ENCODE measurements at regions not wholly inside any gene's neighbourhood (a gene's known extent, or its start where the extent isn't known, plus 50 kb on each side); places are given as distances from the start of the nearest gene placed in this dataset.
"Not testable (repeated sequence)": the region's sequence is repeated elsewhere in the genome, so short reads cannot be mapped to it uniquely, and the experiment has no call there.

DNA sequence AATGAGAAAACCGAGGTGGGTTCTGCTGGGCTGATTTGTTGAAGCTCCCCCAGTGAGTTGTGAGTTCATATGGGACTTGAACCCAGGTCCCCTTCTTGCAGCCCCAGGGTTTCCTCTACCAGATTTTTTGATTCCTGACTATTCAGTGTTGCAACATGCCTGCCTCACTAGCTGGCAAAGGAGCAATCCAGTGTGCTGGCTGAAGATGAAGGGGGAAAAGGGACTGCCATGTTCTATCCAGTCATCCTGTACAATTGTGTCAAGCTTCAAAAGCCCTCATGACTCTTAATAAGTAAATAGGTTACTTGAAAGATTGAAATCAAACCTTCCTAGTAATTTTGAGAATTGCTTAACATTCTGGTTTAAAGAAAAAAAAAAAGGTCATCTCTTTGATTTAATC is 211.5 kb upstream of the TP63 start:
- Mint-ChIP-seq H3K9me3 (no peaks in the 10 kb centered on the region), H3K4me1 (peaks cover 3 to 20% (median 11%) of the 10 kb centered on the region in 4 donors), H3K27ac (no peak overlapping the region), H3K4me3 (no peak overlapping the region), H3K27me3 (peaks cover 4% of the 10 kb centered on the region), H3K36me3 (no peaks in the 10 kb centered on the region)
- ATAC-seq (ENCODE audit: low read depth in 2 of 2) (no peak), DNase-seq (no peak)
- no peaks in the 10 kb centered on the region for H3K9me3 ChIP-seq (ENCODE audit: control insufficient read depth in 2 of 2, low read length in 2 of 2)
- H3K4me3 ChIP-seq (ENCODE audit: low read depth, low read length) = no peak overlapping the region
- no peaks in the 10 kb centered on the region for H3K27me3 ChIP-seq (ENCODE audit: control insufficient read depth, insufficient read depth, low read length)
- no peak overlapping the region for H3K27ac ChIP-seq (ENCODE audit: insufficient read depth, low read length, poor library complexity, severe bottlenecking)
- H3K4me1 ChIP-seq (ENCODE audit: control insufficient read depth, insufficient read depth, low read length, poor library complexity, severe bottlenecking) = no peaks in the 10 kb centered on the region
- H3K36me3 ChIP-seq (ENCODE audit: control insufficient read depth, insufficient read depth, low read length) = no peaks in the 10 kb centered on the region

DNA sequence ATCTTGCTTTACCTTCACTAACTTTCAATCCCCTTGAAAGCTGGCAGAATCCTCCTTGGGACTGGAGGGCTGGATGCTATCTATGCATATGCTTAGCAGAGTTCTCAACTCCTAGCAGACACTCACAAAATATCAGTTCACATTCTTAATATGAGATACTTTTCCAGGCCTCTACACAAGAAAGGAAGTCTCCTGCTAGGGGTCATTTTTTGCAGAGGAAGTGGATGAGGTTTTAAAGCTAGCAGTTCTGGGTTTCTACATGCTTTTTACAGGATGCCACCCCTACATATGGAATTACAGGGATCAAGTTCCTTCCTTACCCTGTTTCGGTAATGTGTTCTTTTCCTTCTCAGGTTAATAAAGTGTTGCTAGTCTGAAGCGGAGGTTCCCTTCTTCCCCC is 206.3 kb upstream of the TP63 start:
- DNase-seq = no peak
- no peak for ATAC-seq (ENCODE audit: low read depth in 2 of 2)
- H3K4me3 ChIP-seq (ENCODE audit: low read depth, low read length) = no peak overlapping the region
- no peaks in the 10 kb centered on the region for H3K4me1 ChIP-seq (ENCODE audit: control insufficient read depth, insufficient read depth, low read length, poor library complexity, severe bottlenecking)
- no peak overlapping the region for H3K27ac ChIP-seq (ENCODE audit: insufficient read depth, low read length, poor library complexity, severe bottlenecking)
- no peak overlapping the region for H3K27ac Mint-ChIP-seq
- peaks cover 0 to 5% (median 1%) of the 10 kb centered on the region in 7 donors for H3K9me3 Mint-ChIP-seq
- H3K36me3 Mint-ChIP-seq = no peaks in the 10 kb centered on the region
- H3K9me3 ChIP-seq (ENCODE audit: control insufficient read depth in 2 of 2, low read length in 2 of 2) = no peaks in the 10 kb centered on the region
- no peak overlapping the region for H3K4me3 Mint-ChIP-seq
- H3K36me3 ChIP-seq (ENCODE audit: control insufficient read depth, insufficient read depth, low read length) = no peaks in the 10 kb centered on the region
- H3K27me3 ChIP-seq (ENCODE audit: control insufficient read depth, insufficient read depth, low read length) = no peaks in the 10 kb centered on the region
- peaks cover 4 to 20% (median 10%) of the 10 kb centered on the region in 4 donors for H3K4me1 Mint-ChIP-seq
- peaks cover 4% of the 10 kb centered on the region for H3K27me3 Mint-ChIP-seq

DNA sequence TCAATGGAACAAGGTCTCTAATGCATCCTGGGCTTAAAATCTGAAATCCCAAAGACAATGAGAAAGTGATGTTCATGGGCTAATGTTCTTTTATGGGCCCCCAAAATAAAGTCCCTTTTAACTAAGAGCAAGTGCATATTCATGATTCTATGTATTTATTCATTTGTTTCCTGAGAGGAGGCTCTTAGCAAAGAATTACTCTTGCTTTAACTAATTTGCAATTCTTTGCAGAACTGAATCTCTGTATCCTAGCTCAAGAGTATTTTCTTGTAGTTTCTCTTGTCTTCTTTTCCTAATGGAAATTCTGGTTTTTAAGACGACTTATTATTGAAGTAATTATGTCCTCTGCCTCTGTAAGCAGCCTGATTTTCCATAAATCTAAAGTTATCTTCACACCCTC is 202.2 kb upstream of the TP63 start:
- Mint-ChIP-seq H3K27ac (no peak overlapping the region), H3K27me3 (no peaks in the 10 kb centered on the region), H3K4me3 (no peak overlapping the region), H3K36me3 (no peaks in the 10 kb centered on the region), H3K4me1 (peaks cover 0 to 3% (median 1%) of the 10 kb centered on the region in 4 donors), H3K9me3 (peaks cover 0 to 6% (median 4%) of the 10 kb centered on the region in 7 donors)
- DNase-seq (no peak), ATAC-seq (ENCODE audit: low read depth in 2 of 2) (no peak)
- Histone ChIP-seq H3K27me3 (ENCODE audit: control insufficient read depth, insufficient read depth, low read length) (peaks cover 1% of the 10 kb centered on the region), H3K9me3 (ENCODE audit: control insufficient read depth in 2 of 2, low read length in 2 of 2) (peaks cover 0 to 9% of the 10 kb centered on the region in 2 experiments), H3K27ac (ENCODE audit: insufficient read depth, low read length, poor library complexity, severe bottlenecking) (no peak overlapping the region), H3K36me3 (ENCODE audit: control insufficient read depth, insufficient read depth, low read length) (no peaks in the 10 kb centered on the region), H3K4me1 (ENCODE audit: control insufficient read depth, insufficient read depth, low read length, poor library complexity, severe bottlenecking) (no peaks in the 10 kb centered on the region), H3K4me3 (ENCODE audit: low read depth, low read length) (no peak overlapping the region)

DNA sequence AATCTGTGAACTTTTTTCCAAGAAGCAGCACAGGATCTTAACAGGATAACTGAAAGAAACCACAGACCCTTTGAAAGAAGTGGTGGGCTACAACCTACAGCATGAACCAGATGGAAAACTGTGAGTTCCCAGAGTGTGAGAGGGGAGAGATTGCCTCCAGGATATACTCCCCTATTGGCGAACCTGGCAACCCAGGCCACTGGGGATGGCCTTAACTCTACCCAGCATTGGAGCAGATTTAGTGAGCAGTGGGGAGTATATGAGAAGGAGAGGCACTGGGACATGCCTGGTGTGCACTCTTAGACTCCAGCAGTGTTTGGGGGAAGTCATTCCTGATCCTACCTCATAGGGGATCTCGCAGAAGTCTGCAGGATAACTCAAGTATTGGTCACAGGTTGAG is 201.0 kb upstream of the TP63 start:
- H3K4me3 Mint-ChIP-seq = no peak overlapping the region
- H3K4me1 ChIP-seq (ENCODE audit: control insufficient read depth, insufficient read depth, low read length, poor library complexity, severe bottlenecking) = no peaks in the 10 kb centered on the region
- peaks cover 0 to 9% of the 10 kb centered on the region in 2 experiments for H3K9me3 ChIP-seq (ENCODE audit: control insufficient read depth in 2 of 2, low read length in 2 of 2)
- H3K36me3 Mint-ChIP-seq = no peaks in the 10 kb centered on the region
- peaks cover 6% of the 10 kb centered on the region for H3K27me3 Mint-ChIP-seq
- H3K36me3 ChIP-seq (ENCODE audit: control insufficient read depth, insufficient read depth, low read length) = no peaks in the 10 kb centered on the region
- H3K27ac Mint-ChIP-seq = no peak overlapping the region
- H3K27ac ChIP-seq (ENCODE audit: insufficient read depth, low read length, poor library complexity, severe bottlenecking) = no peak overlapping the region
- ATAC-seq (ENCODE audit: low read depth in 2 of 2) (no peak), DNase-seq (no peak)
- peaks cover 1% of the 10 kb centered on the region for H3K27me3 ChIP-seq (ENCODE audit: control insufficient read depth, insufficient read depth, low read length)
- no peak overlapping the region for H3K4me3 ChIP-seq (ENCODE audit: low read depth, low read length)
- H3K4me1 Mint-ChIP-seq = peaks cover 0 to 4% (median 1%) of the 10 kb centered on the region in 4 donors
- peaks cover 0 to 6% (median 4%) of the 10 kb centered on the region in 7 donors for H3K9me3 Mint-ChIP-seq

DNA sequence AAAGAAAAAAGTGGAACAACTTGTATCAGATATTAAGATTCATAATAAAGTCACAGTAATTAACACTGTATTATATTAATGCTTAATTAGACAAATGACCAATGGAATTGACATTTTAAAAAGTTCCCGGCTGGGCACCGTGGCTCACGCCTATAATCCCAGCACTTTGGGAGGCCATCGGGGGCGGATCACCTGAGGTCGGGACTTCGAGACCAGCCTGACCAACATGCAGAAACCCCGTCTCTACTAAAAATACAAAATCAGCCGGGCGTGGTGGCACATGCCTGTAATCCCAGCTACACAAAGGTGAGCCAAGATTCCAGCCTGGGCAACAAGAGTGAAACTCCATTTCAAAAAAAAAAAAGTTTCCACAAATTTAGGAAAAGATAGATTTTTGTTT is 188.9 kb upstream of the TP63 start:
- not testable (repeated sequence) for H3K36me3 ChIP-seq (ENCODE audit: control insufficient read depth, insufficient read depth, low read length); H3K4me1 Mint-ChIP-seq; H3K27ac Mint-ChIP-seq; H3K4me1 ChIP-seq (ENCODE audit: control insufficient read depth, insufficient read depth, low read length, poor library complexity, severe bottlenecking); H3K27me3 ChIP-seq (ENCODE audit: control insufficient read depth, insufficient read depth, low read length); DNase-seq; H3K27ac ChIP-seq (ENCODE audit: insufficient read depth, low read length, poor library complexity, severe bottlenecking); H3K27me3 Mint-ChIP-seq; H3K36me3 Mint-ChIP-seq; H3K4me3 ChIP-seq (ENCODE audit: low read depth, low read length); ATAC-seq (ENCODE audit: low read depth in 2 of 2); H3K9me3 ChIP-seq (ENCODE audit: control insufficient read depth in 2 of 2, low read length in 2 of 2); H3K9me3 Mint-ChIP-seq; H3K4me3 Mint-ChIP-seq

DNA sequence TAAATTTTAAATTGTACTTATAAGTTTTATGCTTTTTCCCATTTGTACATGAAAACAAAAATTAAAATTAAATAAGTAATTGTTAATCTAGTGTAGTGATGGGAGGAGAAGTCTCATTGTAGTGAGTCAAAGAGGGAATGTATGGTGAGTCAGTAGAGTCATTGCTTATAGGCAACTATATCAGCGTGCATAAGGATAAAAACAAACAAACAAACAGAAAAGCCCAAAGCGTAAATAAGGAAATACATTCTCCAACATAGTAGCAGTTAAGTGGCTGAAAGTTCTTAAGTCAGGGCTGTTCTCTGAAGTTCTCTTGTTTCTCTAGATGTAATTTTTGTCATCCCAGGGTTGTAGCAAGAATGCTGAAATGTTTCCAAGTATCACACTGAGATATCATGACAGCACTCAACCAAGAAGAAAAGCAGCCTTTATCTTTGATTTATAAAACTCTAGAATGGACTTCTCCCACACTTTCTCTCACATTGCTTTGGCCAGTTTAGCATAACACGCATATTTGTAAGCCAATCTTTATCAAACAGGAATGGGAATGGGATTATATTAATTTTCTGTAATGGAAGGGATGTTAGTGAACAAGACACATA is 184.1 kb upstream of the TP63 start:
- H3K36me3 Mint-ChIP-seq = no peaks in the 10 kb centered on the region

DNA sequence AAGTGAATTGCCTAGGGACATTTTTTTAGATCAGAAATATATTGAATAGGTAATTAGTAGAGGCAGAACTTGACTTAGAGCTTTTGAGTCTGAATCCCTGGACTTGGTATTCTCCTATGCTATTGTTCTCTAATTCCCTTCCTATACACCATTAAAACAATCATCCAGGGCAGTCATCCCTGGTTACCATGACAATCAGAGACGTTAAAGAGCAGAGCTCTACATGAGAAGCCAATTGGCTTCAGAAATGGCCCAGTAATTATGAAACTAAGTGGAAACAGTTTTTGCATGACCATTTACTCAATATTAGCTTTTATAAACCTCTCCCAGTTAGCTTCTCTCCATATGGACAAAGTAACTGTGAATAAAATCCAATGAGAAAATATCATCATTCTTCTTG is 182.1 kb upstream of the TP63 start:
- Histone ChIP-seq H3K27me3 (ENCODE audit: control insufficient read depth, insufficient read depth, low read length) (no peaks in the 10 kb centered on the region), H3K9me3 (ENCODE audit: control insufficient read depth in 2 of 2, low read length in 2 of 2) (peaks cover 0 to 2% of the 10 kb centered on the region in 2 experiments), H3K27ac (ENCODE audit: insufficient read depth, low read length, poor library complexity, severe bottlenecking) (no peak overlapping the region), H3K4me3 (ENCODE audit: low read depth, low read length) (no peak overlapping the region), H3K4me1 (ENCODE audit: control insufficient read depth, insufficient read depth, low read length, poor library complexity, severe bottlenecking) (no peaks in the 10 kb centered on the region), H3K36me3 (ENCODE audit: control insufficient read depth, insufficient read depth, low read length) (no peaks in the 10 kb centered on the region)
- ATAC-seq (ENCODE audit: low read depth in 2 of 2) (no peak), DNase-seq (no peak)
- H3K36me3 Mint-ChIP-seq = no peaks in the 10 kb centered on the region
- no peak overlapping the region for H3K4me3 Mint-ChIP-seq
- H3K9me3 Mint-ChIP-seq = peaks cover 0 to 5% (median 0%) of the 10 kb centered on the region in 7 donors
- no peak overlapping the region for H3K27ac Mint-ChIP-seq
- H3K4me1 Mint-ChIP-seq = no peaks in the 10 kb centered on the region
- H3K27me3 Mint-ChIP-seq = no peaks in the 10 kb centered on the region

More for the DNA sequence above, 184.1 kb upstream of the TP63 start:
- Mint-ChIP-seq H3K27me3 (no peaks in the 10 kb centered on the region), H3K9me3 (peaks cover 0 to 5% (median 0%) of the 10 kb centered on the region in 7 donors), H3K4me1 (no peaks in the 10 kb centered on the region), H3K4me3 (no peak overlapping the region), H3K27ac (no peak overlapping the region)
- peaks cover 0 to 2% of the 10 kb centered on the region in 2 experiments for H3K9me3 ChIP-seq (ENCODE audit: control insufficient read depth in 2 of 2, low read length in 2 of 2)
- H3K4me1 ChIP-seq (ENCODE audit: control insufficient read depth, insufficient read depth, low read length, poor library complexity, severe bottlenecking) = no peaks in the 10 kb centered on the region
- H3K27ac ChIP-seq (ENCODE audit: insufficient read depth, low read length, poor library complexity, severe bottlenecking) = no peak overlapping the region
- H3K4me3 ChIP-seq (ENCODE audit: low read depth, low read length) = no peak overlapping the region
- ATAC-seq (ENCODE audit: low read depth in 2 of 2) = no peak
- H3K27me3 ChIP-seq (ENCODE audit: control insufficient read depth, insufficient read depth, low read length) = no peaks in the 10 kb centered on the region
- DNase-seq = no peak
- H3K36me3 ChIP-seq (ENCODE audit: control insufficient read depth, insufficient read depth, low read length) = no peaks in the 10 kb centered on the region

DNA sequence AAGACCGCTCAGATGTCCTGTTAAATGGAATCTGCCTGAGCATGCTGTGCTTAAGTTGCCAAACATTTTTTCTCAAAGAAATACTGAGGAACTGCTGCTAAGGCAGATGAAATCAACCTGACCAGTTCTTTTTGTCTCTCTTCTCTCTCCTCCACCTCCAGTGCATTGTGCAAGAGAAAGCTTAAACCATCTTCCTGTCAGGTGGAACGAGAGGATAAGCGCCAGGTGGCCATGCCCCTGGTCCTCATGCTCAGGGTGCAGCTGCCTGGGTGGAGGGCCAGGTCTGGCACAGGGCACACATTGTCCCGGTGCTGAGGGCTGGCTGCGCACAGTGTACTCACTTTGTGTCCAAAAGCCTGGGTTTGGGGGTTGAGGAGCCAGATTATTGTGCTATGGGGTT is 176.2 kb upstream of the TP63 start:
- no peak overlapping the region for H3K27ac ChIP-seq (ENCODE audit: insufficient read depth, low read length, poor library complexity, severe bottlenecking)
- H3K9me3 ChIP-seq (ENCODE audit: control insufficient read depth in 2 of 2, low read length in 2 of 2) = no peaks in the 10 kb centered on the region
- Mint-ChIP-seq H3K4me3 (no peak overlapping the region), H3K36me3 (no peaks in the 10 kb centered on the region), H3K4me1 (no peaks in the 10 kb centered on the region), H3K27me3 (no peaks in the 10 kb centered on the region), H3K9me3 (peaks cover 0 to 5% (median 0%) of the 10 kb centered on the region in 7 donors), H3K27ac (no peak overlapping the region)
- no peaks in the 10 kb centered on the region for H3K27me3 ChIP-seq (ENCODE audit: control insufficient read depth, insufficient read depth, low read length)
- no peak for DNase-seq
- H3K4me3 ChIP-seq (ENCODE audit: low read depth, low read length) = no peak overlapping the region
- H3K4me1 ChIP-seq (ENCODE audit: control insufficient read depth, insufficient read depth, low read length, poor library complexity, severe bottlenecking) = no peaks in the 10 kb centered on the region
- no peaks in the 10 kb centered on the region for H3K36me3 ChIP-seq (ENCODE audit: control insufficient read depth, insufficient read depth, low read length)
- no peak for ATAC-seq (ENCODE audit: low read depth in 2 of 2)

Measured in CD4-positive, CD25-positive, alpha-beta regulatory T cell (primary cell).